ENCODE measurements at regions not wholly inside any gene's neighbourhood (a gene's known extent, or its start where the extent isn't known, plus 50 kb on each side); places are given as distances from the start of the nearest gene placed in this dataset.

DNA sequence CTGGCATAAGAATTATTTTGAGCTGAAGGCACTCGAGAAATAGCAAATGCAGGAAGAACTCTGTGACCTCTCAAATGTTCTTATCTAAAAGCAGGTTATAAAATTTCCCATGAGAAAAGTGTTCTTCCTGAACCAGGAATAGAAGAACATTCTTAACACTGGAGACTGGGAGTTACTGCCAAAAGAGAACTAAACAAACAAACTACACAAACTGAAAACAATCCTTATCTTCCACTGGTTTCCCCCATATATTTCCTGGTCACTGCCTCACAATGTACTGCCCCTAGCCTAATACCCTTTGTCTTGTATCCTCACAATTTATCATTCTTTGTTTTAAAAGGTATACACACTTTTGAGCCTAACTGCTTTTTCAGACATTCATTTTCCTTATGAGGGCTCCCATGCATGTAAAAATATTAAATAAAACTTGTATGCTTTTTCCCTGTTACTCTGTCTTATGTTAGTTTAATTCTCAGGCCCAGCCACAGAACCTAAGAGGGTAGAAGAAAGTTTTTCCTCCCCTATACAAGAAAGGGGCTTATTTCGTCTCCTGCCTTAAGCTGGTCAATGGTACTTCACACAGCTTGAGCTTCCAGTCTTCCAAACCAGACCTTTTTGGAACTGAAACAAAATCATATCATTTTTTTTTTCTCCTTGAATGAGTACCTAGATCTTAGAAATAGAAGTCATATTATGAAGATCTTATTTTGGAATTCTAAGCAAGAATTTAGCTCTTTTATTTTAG lies 110.6 kb downstream of the MSTN start:
- no peak for TF ChIP-seq HDAC2 (CRISPR knock-in tag; IDR thresholded peaks at IDR 0.05)
- TF ChIP-seq MYNN (CRISPR knock-in tag; IDR thresholded peaks at IDR 0.05; ENCODE audit: low read depth) = no peak

Data from HepG2 (cell line).